Endothelial cell of hepatic sinusoid (primary cell): ENCODE measurements at regions not wholly inside any gene's neighbourhood (a gene's known extent, or its start where the extent isn't known, plus 50 kb on each side); places are given as distances from the start of the nearest gene placed in this dataset.

Source experiments
- in situ Hi-C: cut with HindIII; loops from 2 replicates; pipeline ENCODE4 v1.10.0; 2017; ENCODE audit warnings: low sequenced_read_pairs

DNA sequence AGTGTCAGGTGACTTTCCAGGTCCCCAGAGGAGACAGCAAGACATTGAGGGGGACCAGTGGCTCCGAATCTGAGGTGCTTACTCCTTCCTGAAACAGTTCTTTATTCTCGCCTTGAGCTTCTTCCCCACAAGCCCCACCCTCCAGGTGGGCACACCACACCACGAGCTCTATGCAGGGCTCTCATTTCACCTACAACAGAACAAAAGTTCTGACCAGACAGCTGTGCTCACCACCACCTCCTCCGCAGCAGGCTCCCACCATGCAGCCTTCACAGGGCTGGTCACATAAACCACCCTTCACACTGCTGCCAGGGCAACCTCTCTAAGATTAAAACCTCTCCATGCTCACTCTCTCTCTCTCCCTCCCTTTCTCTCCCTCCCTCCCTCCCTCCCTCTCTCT, 384.5 kb upstream of the ARID1B start:
- in situ Hi-C loops, result no loop called here

DNA sequence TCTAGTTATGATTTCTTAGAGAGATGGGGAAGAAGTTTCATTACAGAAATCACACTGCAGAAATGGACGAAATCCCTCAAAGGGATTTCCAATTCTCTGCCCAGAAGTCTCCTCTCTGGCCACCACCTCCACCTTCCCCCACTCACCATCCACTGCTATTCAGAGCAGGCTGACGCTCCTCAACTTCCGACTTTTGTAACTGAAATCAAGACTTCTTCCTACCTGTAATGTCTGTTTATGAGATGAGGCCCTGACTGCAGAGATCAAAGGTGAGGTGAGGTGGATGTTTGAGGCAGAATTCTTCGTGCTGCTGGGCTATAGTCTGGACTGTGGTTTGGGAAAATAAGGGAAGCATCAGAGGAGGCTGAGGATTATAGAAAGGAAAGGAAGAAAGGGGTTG, 385.2 kb upstream of the ARID1B start:
- in situ Hi-C loops, result no loop called here

DNA sequence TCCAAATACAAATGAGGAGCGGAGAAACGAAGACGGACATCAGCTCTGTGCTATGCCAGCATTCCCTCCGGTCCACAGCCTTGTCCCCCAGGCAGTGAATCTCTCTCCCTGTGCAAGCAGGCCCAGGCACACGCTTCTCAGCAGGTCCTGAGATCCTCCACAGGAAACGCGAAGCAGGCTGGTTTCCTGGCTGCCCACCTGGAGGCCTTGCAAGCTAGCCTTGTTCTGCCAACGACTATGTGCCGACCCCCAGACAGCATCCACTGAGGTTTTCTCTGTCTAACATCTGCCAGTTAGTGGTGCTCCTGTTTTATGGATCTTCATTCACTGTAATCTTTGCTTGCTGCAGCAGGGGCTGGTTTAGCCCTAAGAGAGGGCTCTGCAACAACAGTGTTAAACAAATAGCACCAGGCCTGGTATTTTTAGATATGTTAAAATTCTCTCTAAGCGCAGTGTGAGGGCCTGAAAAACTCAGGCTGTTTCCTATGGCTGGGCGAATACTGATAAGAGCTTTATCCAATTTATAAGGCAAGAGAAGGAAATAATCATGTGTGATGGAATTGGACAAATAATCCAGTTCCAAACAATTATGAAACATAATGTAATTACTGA, 386.0 kb upstream of the ARID1B start:
- in situ Hi-C loops, result no loop called here

DNA sequence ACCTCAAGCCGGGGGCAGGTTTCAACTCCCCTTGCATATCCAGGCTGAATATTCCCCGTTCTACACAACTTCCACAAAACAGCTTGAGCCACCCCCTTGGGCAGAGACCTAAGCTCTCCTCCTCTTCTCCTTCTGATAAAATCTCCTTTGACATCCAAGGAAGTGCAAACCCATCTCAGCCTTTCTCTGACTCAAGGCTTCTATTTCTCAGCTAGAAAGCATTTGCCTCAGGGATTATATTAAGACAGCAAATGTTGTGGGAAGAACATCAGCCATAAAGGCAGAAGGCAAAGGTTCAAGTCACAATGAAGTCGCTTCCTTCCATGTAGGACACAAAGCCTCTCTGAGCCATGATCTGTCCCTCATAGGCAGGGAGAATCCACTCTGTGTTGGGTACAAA, 386.6 kb upstream of the ARID1B start:
- in situ Hi-C loops, result no loop called here

DNA sequence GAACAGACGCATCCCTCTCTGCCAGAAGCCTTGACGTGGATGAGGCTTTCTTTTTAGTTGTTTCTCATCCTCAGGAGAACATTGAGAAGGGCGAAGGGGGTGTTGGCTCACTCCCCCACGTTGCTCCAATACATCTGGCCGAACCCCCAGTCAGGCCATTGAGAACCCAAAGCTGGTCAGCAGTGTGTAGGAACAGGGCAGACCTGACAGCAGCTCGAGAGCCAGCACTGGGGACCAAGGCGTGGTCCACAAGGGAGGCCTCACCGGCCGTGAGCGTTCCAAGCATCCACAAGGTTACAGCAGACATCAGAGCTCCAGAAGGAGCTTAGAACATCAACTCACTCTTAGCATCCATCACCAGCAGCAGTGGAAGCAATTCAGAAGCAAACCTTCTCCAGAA, 387.9 kb upstream of the ARID1B start:
- in situ Hi-C loops, result no loop called here

DNA sequence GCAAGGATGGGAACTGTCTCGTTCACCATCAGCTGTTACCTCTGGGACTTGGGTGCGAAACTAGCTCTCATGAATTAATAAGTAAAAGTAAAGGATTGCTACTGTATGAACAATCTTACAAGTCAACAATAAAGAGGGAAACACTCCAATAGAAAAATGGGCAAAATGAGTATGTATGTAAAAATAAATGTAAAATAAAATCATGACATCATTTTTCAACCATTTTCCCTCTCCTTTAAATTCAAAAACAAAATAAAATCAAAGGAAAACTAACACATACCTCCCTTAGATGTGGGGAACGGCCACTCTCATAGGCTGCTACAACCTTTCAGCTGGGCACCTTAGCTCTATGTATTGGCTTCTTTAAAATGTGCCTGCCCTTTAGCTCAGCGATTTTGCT, 389.7 kb upstream of the ARID1B start:
- in situ Hi-C loops, result no loop called here

DNA sequence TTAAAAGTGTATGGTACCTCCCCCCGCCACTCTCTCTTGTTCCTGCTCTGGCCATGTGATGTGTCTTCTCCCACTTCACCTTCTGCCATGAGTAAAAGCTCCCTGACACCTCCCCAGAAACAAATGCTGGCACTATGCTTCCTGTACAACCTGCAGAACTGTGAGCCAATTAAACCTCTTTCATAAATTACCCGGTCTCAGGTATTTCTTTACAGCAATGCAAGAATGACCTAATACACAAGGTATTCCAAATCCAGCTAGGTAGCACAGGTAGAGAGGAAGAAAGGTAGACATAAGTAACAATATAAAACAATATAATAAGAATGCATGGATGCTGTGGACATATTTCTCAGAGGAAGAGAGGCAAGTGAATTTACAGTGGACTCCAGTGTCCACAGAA, 394.1 kb upstream of the ARID1B start:
- in situ Hi-C loops, result no loop called here

DNA sequence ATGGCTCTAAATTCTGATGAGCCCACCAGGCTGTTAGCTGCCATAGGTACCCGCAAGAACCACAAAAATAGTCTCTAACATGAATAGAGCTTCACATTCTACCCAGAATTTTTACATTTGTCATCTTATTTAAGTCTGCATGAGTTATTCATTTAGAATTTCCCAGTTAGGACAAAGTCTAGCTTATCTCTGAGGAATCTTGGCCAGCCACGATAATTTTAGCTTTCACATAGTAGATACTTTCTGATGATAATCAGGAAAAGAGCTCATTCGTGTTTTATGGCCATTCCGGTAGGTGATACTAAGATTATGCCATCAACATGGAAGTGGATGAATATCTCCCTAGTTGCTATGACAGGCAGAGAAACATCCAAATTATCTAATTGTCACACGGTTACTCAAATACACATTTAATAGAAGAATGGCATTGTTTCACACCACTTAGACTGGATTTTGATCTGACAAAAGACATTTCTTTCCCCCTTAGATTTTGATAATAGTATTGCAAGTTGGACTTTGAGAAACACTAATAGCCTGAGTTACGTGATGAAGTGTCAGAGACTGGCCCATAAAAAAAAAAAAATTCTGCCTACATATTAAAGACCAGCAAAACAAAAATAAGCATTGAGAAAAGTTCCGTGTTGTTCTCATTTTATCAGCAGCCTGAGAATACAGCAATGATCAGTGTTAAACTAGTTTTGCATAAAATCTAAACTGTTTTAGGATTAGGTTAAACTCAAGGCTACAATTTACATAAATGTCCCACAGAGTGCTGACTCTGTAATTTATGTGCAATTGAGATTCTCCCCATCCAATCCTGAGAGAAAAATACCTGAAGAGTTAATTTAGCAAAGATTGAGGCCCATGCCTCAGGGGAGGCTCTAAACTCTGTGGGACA, 397.5 kb upstream of the ARID1B start:
- in situ Hi-C loops, result no loop called here

DNA sequence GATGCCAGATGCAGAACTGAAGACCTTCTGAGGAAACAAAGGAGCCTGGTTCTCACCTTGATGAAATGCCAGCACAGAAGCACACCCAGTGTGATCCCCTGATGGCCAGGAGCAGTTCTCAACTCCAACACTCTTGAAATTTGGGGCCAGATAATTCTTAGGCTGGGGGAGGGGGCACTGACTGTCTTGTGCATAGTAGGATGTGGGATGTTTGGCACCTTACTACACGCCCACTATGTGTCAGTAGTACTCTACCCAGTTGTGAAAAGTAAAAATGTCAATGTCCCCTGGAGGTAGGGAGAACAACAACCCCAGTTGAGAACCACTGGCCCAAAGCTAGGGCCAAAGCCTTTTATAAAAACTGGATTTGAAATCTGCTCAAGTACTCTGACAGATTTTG, 398.3 kb upstream of the ARID1B start:
- in situ Hi-C loops, result no loop called here

DNA sequence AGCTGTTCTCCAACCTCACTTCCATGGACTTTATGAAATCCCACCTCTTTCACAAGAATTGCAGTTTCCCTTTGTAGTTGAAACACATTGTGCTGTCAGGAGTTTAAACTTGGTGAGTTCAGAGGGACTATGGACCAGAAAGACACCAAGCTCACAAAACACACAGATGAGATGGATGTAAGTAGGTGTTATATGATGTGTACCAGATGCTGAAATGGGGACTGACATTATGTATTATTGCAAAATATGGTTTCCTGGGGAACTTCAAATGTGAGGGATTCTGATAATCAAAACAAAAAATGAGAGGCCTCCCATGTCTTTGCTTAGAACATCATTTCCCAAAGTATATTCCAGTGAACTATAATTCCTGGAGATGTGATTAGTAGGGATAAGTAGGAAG, 401.1 kb upstream of the ARID1B start:
- in situ Hi-C loops, result no loop called here

DNA sequence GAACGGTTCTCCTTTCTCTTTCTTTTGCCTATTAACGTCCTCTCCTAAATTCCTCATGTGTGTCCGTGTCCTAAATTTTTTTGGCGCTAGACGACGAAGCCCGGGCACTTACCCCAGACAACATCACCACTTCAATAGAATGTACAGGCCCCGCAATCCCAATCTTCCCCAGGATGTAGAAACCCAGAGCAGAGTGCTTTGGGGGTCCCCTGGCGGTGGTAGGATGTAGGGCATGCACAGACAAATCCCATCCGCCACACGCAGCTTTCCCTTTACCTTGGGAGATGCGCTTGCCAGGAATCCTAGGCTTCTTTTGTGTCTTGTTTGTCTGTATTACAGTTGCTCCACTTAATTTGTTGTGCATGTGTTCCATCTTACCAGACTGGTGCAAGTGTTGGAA, 417.3 kb upstream of the ARID1B start:
- in situ Hi-C loops, result no loop called here

DNA sequence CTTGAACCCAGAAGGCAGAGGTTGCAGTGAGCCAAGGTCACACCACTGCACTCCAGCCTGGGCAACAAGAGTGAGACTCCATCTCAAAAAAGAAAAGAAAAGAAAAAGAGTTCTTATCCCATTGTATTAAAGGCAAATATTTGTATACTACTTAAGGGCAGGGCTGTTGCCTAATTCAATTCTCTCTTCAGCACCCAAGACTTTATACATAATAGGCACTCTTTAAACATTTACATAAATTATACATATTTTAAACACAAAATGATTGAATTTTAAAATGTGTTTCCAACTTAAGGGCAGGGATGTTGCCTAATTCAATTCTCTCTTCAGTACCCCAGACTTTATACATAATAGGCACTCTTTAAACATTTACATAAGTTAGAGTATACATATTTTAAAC, 424.3 kb upstream of the ARID1B start:
- in situ Hi-C loops, result no loop called here

DNA sequence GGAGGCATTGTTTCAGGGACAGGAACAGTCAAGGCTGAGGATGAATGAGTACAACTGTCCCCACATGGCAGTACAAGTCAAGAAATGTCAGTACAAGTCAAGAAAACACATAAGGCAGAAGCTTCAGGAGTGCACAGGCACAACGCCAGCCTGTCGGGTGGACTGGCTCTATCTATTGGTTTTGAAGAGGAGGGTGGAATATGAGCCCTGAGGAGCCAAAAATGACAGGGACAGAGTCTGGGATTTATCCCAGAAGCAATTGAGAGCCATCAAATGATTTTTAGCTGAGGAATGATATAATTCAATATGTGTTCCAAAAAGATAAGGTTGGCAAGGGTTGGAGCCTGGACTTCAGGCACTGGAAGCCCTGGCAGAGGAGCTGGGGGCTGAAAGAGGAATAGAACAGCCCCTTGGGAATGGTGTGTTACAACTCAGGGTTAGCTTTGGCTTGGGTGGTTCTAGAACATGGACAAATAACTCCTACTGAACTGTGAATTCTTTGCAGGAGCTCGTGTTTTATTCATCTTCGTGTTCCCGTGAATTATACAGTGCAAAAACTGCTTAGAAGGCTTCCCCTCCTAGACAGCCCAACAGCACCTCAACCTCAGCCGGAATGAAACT, 425.7 kb upstream of the ARID1B start:
- in situ Hi-C loops, result no loop called here

DNA sequence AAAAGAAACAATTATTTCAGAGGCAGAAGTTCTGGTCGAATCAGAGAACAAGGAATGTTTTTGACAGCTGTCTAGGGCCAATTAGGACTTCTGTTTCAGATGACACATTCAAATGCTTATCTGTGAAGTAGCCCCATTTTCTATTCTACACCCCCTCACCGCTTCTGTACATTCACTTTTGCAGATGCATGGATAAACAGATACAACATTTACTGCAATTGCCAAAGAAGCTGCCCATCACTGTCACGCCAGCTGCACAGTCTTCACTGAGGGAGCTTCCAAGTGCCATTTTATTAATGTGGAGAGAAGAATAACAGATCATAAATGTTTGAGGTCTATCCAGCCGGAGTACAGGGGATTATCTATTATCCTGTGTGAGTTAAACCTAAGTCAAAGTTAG, 426.8 kb upstream of the ARID1B start:
- in situ Hi-C loops, result no loop called here

DNA sequence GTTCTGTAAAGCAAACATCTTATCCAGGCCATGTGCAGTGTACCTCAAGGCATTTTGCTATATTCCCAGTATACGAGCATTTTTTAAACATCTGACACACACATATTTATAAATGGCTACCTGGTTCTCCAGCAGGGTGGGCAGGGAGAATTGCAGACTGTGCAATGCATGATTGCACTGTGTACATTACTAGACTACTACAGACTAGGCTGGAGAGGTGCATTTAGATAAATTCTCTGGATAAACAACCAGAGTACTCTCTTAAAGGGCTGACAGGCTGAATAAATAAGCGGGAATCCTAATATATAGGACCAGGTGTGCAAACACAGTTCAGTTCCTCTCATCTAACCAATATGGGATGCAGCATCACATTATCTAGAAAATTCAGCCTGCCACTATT, 428.3 kb upstream of the ARID1B start:
- in situ Hi-C loops, result no loop called here

DNA sequence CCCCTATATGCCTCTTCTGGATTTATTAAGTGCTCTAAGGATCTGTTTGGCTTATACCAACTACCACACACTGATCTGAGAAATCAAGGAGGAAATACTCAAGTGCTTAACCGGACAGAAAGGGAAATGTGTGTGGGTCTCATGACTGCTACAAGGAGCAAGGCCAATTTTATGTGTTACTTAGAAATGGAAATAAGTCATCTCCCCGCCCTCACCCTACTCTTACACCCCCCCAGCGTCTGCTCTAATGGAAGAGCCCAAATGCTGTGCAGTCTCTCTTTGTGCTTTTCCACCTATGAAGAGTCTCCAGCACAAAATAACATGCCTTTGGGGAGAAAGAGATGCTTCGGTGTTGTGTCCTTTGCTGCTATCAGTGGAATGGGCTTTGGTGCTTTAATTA, 428.8 kb upstream of the ARID1B start:
- in situ Hi-C loops, result no loop called here

DNA sequence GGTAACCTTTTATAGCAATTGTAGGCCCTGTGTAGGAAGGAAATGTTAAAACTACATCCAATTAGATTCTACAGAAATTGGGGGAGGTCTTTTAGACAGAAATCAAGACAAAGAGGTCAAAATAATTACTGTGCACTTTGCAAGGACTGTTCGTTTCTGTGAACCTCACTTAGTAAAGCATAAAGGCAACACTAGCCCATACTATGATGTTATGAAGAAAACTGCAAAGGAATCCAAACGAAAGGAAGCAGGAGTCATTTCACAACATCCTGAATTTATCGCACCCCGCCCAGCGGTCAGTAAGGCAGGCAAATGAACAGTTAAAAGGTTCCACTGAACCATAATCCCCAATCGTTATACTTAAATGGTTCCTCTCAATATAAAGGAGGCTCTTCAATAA, 429.5 kb upstream of the ARID1B start:
- in situ Hi-C loops, result no loop called here

DNA sequence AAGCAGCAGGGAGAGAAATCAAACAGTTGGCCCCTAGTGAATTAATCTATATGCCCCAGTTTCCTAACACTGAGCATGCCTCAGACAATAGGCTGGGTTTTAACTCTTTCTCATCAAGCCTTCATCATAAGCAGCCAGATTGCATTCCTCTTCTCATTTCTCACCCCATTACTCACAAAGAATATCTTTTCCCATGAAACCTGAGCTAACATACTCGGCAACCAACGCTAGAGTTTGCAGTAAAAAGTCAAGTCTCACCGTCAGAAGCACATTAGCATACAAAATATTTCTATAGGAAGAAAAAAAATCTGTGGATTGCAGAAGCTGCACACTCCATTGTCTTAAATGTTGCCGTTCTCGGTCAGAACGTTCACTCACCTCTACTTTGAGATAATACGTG, 429.9 kb upstream of the ARID1B start:
- in situ Hi-C loops, result no loop called here

DNA sequence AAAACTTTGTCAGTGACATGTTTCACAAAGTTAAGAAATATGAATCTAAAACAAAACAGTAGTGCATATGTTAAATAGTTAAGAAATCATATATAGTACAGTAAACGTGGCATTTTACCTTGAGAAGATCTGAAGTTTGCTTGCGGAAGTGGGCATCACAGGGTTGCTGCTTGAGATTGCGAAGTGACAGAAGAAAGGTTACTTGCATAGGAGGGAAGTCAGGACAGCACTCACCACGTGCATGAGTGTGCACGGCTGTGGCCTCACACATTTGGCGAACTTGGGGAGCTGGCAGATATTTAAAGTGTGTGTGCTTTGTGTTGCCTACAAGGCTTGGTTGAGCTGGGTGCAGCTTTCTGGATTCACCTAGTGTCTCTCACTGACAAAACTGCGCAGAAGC, 431.5 kb upstream of the ARID1B start:
- in situ Hi-C loops, result no loop called here

DNA sequence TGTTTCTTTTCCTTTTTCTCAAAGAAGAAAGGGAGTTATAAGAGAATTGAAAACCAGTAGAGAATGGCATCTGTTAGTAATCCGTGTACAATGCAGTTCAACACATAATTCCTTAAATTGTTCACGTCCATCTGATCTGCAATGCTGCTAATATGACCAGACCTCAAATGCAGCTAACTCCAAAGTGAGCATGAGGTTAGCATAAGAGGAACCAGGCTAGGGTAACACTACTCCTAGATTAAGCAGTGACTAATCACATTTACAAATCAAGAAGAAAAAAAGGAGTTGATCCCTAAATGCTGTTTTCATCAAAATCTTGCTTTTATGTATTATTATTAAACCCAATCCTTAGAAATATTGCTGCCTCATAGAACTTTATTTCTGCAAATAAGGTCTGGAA, 432.7 kb upstream of the ARID1B start:
- in situ Hi-C loops, result no loop called here

DNA sequence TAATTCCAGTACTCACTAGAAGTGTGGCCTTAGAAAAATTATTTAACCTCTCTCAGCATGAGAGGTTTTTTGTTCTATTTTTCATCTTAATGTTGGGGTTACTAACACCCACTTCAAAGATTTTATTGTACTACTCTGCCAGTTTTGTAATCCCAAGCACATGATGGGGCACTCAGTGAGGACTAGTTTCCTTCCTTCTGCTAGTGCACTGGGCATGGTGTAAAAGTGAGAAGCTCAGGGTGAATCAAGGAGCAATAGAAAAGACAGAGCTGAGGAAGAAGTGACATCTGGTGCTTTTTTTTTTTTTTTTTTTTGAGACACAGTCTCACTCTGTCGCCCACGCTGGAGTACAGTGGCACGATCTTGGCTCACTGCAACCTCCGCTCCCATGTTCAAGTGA, 439.4 kb upstream of the ARID1B start:
- in situ Hi-C loops, result loop anchor here (10.0 kb wide), 1 partner anchor 433 kb away; no protein-coding TSS in a partner anchor

DNA sequence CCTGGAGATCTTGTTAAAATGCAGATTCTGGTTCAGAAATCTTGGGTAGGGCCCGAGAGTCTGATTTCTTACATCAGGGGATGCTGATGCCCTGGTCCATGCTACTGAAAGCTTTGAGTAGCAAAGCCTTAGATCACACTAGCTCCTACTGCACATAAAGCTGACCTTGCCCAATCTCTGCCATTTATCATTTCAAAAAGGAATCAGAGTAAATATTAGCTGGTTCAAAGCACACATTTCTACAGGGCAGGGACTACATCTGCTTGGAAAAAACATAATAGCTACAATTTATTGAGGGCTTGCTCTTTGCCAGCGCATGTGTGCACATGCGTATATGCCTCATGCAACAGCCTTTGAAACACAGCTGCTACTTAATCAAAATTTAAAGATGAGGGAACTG, 440.4 kb upstream of the ARID1B start:
- in situ Hi-C loops, result loop anchor here (10.0 kb wide), 1 partner anchor 432 kb away; no protein-coding TSS in a partner anchor
